HG03342 (cell line): ENCODE measurements at regions not wholly inside any gene's neighbourhood (a gene's known extent, or its start where the extent isn't known, plus 50 kb on each side); places are given as distances from the start of the nearest gene placed in this dataset.
A peak's percentile ranks its signal among the peaks of the same experiment; 100 is the strongest.
"Not testable (repeated sequence)": the region's sequence is repeated elsewhere in the genome, so short reads cannot be mapped to it uniquely, and the experiment has no call there.

Source experiments
- ATAC-seq: cut with Tn5 transposase; IDR thresholded peaks from one replicate; pipeline ENCODE4 v1.9.1; 2021; ENCODE audit warnings: mild to moderate bottlenecking, moderate library complexity; ENCODE audit not compliant: unreplicated experiment

DNA sequence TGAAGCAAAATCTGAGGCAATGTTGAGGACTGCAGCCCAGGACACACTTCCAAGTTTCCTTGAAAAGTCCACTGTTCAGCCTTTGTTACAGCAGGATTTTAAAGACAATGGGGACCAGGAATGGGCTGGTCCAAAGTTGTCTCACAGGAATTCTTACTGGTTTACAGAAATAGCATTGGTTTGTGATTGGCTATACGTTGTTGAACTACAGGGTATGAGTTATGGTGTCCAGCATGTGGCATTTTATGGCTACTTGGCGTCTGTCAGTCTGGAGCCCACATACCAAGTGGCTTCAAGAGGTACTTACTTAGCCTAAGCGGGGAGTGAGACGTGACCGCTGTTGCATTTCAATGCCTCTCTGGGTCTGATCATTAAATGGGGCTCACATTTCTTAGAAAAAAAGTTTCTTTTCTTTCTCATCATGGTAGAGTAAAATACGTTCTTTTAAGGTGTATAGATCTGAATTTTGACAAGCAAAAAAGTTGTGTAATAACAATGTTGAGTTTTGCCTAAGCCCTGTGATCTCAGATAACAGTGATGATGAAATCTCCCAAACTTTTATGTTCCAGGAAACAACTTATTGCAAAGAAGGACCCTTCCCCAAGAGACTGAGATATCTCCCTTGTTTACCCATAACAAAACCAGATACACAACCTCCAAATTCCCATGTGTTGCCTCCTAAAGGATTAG, 100.0 kb upstream of the TRIM24 start:
- ATAC-seq: no peak

DNA sequence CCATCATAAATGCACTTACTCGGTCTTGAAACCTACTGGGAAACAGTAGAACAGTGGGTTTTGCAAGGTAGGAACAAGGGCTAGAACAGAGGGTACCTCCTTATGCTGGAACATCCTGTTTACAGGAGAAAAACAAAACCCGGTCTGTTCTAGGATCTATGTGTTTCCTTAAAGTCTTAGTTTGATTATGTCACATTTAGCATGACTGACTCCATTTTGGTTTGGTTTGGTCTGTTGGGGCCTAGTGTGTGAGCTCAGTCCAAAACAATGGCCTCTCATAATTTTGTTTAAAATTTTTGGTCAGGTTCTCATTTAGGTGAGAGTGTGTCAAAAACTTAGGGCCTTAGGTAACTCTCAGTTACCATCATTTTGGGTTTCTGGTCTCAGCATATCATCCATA, 96.3 kb upstream of the TRIM24 start:
- no peak for ATAC-seq

DNA sequence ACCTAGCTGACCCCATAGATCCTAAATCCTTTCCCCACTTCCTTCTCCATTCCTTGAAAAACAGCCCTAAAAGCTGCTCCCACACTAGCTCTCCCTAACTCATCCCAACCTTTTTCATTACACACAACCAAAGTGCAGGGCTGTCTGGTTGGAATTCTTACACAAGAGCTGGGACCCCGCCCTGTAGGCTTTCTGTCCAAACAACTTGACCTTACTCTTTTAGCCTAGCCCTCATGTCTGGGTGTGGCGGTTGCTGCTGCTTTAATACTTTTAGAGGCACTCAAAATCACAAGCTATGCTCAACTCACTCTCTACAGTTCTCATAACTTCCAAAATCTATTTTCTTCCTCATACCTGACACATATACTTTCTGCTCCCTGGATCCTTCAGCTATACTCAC, 93.9 kb upstream of the TRIM24 start:
- not testable (repeated sequence) for ATAC-seq

DNA sequence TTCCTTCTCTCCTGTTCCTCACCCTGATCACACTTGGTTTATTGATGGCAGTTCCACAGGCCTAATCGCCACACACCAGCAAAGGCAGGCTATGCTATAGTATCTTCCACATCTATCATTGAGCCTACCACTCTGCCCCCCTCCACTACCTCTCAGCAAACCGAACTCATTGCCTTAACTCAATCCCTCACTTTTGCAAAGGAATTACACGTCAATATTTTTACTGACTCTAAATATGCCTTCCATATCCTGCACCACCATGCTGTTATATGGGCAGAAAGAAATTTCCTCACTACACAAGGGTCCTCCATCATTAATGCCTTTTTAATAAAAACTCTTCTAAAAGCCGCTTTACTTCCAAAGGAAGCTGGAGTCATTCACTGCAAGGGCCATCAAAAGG, 93.4 kb upstream of the TRIM24 start:
- ATAC-seq: not testable (repeated sequence)

DNA sequence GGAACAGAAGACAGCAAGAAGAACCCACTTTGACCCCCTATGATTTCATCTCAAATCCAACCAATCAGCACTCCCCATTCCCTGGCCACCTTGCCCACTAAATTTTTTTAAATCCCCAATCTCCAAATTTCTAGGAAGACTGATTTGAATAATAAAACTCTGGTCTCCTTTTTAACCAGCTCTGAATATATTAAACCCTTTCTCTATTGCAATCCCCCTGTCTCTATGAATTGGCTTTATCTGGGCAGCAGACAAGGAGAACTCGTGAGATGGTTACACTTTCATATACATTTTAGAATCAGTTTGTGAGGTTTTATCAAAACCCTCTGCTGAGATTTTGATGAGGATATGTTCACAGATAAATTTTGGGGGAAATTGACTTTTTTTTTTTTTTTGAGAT, 90.3 kb upstream of the TRIM24 start:
- ATAC-seq: no peak

DNA sequence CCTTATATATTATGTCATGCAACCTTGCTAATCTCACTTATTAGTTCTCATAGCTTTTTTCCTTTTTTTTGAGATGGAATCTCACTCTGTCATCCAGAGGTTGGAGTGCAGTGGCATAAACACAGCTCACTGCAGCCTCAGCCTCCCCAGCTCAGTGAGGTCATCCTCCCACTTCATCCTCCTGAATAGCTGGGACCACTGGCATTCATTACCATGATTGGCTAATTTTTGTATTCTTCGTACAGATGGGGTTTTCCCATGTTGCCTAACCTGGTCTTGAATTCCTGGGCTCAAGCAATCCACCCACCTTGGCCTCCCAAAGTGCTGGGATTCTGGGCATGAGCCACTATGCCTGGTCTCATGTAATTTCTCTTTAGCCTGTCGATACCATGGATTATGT, 89.1 kb upstream of the TRIM24 start:
- no peak for ATAC-seq

DNA sequence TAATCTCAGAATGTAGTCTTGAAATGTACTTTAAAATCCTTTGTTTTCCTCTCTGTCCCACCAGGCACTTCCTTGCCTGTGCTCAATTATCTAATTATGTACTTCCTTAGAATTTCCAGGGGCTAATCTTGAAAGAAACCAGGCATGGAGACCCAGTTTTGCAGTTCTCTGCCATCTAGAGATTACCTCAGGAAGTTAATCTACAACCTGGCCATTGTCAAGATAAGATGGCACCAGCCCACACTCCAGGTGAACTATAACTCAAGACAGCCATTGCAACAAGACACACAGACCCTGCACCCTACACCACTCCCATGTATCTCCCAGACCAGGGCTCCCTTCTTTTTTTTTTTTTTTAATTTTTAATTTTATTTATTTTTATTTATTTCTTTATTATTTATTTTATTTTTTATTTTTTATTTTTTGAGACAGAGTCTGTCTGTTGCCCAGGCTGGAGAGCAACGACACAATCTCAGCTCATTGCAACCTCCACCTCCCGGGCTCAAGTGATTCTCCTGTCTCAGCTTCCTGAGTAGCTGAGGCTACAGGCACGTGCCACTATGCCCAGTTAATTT, 85.9 kb upstream of the TRIM24 start:
- no peak for ATAC-seq

DNA sequence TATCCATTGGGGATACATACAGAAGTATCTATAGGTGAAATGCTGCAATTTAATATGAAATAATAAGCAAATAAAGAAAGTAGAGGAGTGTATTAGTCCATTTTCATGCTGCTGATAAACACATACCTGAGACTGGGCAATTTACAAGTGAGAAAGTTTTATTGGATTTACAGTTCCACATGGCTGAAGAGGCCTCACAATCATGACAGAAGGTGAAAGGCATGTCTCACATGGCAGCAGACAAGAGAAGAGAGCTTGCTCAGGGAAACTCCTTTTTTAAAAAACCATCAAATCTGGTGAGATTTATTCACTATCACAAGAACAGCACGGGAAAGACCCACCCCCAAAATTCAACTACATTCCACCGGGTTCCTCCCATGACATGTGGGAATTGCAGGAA, 82.8 kb upstream of the TRIM24 start:
- no peak for ATAC-seq

DNA sequence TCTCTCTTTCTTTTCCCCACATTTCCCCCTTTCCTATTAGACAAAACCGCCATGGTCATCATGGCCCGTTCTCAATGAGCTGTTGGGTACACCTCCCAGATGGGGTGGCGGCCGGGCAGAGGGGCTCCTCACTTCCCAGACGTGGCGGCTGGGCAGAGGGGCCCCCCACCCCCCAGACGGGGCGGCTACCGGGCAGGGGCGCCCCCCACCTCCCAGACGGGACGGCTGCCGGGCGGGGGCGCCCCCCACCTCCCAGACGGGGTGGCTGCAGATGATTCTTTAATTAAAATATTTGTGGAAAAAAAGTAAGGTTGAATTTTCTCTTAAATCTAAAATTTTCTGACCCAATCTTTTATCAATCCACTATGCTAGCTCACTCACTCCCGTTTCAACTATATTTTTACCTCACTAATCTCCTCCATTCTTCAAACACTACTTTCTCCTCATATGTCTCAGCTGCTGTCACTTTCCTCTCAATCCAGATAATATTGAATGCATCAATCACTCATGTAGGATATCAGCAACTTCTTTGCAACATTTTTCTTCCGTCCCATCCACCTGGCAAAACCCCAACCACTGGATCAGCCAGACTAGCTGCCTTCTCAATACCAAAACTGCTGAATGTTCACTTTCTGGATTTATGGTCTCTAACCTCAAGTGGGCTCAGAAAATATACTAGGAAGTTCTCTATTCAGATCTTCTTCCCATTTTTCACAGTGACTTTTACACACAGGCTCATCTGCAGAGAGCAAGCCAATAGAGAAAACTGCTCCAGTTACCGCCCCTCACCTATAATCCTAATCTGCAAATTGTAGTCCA, 81.1 kb upstream of the TRIM24 start:
- no peak for ATAC-seq

DNA sequence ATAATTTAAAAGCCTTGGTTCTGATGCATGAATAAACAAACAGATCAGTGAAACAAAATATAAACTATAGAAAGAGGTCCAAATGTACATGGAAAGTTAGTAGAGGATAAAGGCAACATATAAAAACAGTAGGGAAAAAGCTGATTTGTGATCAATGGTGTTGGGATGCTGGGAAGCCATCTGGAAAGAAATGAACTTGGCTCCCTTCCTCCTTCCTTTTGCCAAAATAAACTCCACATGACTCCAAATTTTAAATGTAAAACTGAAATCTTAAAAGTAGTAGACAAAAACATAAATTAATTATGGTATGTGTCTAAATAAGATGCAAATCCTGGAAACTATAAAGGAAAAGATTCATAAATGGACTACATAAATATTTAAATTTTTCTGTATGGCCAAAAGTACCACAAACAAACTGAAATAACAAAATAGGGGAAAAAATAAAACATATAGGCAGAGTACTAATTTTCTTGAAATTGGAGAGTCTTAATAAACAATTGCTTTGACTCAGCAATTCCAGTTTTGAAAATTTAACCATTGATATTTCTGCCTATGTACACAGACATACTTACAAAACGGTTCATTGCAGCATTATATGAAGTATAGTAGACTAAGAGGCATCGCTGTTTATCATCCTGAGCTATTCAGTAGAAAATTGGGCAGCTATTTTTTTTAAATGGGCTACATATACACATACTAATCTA, 77.0 kb upstream of the TRIM24 start:
- ATAC-seq: no peak

DNA sequence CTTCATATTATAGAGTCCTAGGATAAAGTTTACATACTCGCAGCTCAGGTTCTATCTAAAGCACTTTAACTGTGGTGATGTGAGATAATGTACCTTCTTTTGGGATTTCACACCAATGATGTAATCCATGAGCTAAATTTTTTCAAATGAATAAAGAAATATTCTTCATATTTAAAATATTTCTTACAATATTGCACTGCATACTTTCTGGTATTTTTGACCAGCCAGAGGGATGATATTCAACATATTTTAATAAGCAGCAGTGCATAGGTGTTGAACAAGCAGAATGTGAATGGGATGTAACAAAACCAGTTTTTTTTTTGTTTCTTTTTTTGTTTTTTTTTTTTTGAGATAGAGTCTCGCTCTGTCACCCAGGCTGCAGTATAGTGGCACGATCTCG, 73.2 kb upstream of the TRIM24 start:
- ATAC-seq: no peak

DNA sequence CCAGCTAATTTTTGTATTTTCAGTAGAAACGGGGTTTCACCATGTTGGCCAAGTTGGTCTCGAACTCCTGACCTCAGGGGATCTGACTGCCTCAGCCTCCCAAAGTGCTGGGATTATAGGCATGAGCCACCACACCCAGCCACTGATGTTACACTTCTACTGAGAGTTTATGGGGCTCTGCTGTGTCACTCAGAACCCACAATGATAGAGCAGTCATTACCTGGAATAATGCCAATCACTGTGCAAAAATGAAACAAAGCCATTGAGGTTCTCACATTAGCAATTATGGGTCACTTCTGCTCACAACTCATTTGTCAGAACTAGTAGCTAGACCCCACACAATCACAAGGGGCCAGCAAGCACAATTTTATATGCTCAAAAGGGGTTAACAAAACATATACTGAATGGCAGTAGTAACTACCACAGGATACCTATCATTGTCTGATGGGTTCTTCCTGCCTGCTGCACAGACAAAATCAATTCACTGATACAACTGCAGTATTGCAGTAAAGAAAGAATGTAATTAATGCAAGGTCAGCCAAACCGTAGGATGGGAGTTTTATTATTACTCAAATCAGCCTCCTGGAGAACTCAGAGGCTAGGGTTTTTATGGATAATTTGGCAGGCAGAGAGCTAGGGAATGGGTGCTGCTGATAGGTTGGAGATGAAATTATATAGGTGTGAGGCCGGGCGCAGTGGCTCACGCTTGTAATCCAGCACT, 72.1 kb upstream of the TRIM24 start:
- ATAC-seq: no peak

DNA sequence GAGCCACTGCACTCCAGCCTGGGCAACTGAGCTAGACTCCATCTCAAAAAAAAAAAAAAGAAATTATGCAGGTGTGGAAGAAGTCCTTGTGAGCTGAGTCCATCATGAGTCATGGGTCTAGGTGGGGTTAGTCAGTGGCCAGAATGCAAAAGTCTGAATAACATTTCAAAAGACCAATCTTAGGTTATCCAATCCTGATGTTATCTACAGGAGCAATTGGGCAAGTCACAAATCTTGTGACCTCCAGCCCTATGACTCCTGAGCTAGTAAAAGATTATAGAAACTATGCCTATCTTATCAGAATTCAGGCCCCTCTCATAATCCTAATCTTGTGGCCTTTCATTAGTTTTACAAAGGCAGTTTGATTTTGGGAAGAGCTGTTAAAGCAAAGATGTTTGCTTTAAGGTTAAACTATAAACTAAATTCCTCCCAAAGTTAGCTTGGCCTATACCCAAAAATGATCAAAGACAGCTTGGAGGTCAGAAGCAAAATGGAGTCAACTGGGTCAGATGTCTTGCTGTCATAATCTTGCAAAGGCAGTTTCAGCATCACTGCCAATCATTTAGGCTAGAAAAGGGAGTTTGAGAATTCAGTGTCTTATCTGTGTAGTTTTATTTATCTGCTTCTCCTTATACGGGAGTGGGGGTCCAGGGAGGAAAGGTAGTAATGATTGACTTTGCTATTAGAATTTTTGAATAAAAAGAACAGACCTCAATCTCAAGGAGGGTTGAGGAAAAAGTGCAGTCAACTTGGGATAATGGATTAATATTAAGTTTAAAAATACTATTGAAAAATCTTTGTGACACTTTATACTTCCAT, 71.2 kb upstream of the TRIM24 start:
- ATAC-seq: no peak

DNA sequence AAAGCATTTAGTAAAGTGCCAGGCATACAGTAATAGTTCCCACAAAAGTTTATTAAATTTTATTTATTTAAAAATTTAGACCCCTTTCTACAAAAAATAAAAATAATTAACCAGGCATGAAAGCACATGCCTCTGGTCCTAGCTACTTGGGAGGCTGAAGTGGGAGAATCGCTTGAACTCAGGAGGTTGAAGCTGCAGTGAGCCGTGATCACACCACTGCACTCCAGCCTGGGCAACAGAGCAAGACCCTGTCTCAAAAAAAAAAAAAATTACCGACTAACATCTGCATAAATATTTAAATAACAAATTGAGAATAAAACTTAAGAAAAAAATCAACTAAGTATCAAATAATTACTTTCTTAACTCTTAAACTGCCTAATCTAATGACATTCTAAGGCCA, 64.3 kb upstream of the TRIM24 start:
- no peak for ATAC-seq

DNA sequence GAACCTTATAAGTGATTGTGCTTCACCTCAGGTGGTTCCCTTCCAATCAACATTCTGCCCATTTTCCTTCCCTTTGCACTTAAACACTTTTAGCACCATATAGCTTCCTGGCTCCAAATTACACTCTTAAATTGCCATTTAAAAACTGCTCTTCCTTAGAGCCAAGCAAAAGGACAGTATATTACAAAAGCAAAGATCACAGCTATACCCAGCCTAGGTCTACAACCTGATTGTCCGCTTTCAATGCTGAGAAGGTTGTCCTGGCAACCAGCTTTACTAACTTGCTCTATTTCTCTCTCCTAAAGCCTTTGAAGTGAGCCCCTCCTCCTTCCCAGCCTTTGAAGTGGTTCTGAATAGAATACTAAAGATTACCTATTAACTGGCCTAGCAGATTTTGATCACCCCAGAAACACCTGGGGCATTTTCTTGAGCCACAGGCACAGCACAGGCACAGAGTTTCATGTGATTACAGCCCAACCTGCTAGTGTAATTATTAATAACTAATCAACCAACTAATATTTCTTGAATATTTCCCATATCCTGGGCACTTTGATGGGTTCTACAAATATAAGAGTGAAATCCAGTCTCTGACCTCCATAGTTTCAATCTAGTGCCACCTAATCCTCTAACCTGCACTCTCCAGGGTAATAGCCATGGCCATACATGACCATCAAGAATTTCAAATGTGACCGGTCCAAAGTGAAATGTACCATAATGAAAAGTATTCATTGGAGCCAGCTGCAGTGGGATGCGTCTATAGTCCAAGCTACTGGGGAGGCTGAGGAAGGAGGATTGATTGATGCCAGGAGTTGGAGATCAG, 63.6 kb upstream of the TRIM24 start:
- ATAC-seq: peak; percentile 98

DNA sequence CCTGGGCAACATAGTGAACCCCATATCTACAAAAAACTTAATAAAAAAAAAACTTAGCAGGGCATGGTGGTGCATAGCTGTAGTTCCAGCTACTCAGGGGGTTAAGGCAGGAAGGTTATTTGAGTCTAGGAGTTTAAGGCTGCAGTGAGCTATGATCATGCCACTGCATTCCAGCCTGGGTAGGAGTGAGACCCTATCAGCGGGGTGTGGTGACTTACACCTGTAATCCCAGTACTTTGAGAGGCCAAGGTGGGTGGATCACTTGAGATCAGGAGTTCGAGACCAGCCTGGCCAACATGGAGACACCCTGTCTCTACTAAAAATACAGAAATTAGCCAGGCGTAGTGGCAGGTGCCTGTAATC, 63.0 kb upstream of the TRIM24 start:
- not testable (repeated sequence) for ATAC-seq

DNA sequence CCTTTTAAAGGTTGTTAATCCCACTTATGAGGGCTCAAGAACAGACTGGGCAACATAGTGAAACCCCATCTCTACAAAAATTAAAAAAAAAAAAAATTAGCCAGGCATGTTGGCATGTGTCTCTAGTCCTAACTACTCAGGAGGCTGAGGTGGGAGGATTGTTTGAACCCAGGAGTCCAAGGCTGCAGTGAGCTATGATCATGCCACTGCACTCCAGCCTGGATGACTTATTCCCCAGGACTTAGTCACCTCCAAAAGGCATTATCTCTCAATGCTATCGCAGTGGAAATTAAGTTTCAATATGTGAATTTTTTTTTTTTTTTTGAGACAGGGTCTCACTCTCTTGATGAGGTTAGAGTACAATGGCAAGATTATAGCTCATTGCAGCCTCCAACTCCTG, 61.2 kb upstream of the TRIM24 start:
- no peak for ATAC-seq

DNA sequence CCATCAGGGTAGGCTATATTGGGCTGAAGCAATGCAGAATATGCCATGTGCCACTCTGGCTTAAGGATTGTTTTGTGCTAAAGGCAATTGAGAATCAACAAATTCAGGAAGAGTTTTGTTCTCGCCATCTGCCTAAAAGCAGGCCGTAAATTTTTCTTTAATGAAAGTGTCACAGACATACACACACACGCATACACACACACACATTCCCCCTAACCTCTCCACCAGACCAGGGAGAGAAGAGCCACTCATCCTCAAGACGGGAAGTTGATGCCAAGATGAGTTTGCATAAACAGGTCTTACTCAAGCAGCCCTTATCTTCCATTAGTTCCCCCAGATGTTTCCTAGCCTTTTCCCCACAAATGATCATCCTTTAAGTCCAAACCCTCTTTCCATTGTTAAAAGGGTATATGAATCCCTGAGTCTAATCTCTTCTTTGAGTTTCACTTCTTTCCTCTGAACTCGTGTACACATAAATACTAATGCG, 59.6 kb upstream of the TRIM24 start:
- ATAC-seq: no peak

DNA sequence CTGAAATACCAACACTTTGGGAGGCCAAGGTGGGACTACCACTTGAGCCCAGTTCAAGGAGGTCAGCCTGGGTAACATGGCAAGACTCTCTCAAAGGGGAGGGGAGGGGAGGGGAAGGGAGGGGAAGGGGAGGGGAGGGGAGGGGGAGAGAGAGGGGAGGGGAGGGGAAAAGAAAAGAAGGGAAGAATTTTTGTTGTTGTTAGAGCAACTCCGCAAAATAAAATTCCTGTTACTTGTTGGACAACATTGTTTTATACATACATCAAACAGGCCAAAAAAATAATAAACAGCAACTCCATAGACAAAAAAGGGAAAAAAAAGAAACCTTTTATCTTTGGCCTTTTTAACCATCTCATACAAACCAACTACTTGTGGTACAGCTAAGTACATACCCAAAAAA, 57.3 kb upstream of the TRIM24 start:
- ATAC-seq: no peak
